ENCODE measurements at regions not wholly inside any gene's neighbourhood (a gene's known extent, or its start where the extent isn't known, plus 50 kb on each side); places are given as distances from the start of the nearest gene placed in this dataset.

DNA sequence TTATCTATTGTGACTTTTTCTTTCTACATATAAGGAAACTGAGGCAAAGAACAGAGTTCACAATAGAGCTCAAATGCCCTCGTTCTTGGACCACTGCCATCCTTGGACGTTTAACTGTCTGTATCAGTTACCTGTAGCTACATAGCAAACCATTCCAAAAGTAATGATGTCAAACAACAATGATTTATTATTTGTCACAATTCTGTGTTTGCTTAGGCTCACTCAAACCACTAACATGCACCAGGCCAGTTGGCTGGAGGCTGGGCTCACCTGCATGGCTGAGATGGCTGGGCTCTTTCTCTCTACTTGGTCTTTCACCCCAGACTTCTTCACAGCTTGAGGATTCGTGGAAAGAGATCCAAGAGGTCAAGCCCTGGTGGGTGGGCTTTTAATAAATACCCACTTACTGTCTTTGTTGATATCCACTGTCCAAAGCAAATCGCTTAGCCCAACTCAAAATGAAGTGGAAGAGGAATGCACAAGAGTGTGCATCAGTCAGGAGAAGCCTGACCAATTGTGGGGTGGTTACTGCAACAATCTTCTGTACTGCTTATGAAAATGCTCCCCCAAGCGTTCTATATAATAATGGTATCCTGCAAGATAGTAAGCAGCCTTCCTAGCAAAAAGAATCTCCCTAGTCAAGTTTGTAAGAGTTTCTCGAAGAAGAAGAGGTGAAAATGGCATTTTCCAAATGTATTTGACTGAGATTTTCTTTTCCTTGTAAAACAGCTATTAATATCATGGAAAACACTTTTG is 163.5 kb upstream of the NT5C1B start:
- TF ChIP-seq, protein P1, sequence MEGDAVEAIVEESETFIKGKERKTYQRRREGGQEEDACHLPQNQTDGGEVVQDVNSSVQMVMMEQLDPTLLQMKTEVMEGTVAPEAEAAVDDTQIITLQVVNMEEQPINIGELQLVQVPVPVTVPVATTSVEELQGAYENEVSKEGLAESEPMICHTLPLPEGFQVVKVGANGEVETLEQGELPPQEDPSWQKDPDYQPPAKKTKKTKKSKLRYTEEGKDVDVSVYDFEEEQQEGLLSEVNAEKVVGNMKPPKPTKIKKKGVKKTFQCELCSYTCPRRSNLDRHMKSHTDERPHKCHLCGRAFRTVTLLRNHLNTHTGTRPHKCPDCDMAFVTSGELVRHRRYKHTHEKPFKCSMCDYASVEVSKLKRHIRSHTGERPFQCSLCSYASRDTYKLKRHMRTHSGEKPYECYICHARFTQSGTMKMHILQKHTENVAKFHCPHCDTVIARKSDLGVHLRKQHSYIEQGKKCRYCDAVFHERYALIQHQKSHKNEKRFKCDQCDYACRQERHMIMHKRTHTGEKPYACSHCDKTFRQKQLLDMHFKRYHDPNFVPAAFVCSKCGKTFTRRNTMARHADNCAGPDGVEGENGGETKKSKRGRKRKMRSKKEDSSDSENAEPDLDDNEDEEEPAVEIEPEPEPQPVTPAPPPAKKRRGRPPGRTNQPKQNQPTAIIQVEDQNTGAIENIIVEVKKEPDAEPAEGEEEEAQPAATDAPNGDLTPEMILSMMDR (IDR thresholded peaks at IDR 0.05): no peak
- no peak for TF ChIP-seq POLR2A (IDR thresholded peaks at IDR 0.05)

Measured in heart left ventricle (tissue), 13 donors.